ENCODE measurements at regions not wholly inside any gene's neighbourhood (a gene's known extent, or its start where the extent isn't known, plus 50 kb on each side); places are given as distances from the start of the nearest gene placed in this dataset.

- H3K4me3 ChIP-seq (ENCODE audit: low read depth, low read length), result no peak overlapping the region
- TF ChIP-seq CTCF (IDR thresholded peaks at IDR 0.05; ENCODE audit: borderline replicate concordance, insufficient read depth, low read depth, low read length), result peak; percentile 65; the same call in 1 of the 2 replicates
These were observed 563.6 kb upstream of the SEMA3D start for GRCh38 chr7:85750454-85750949.

GRCh38 chr7:85749696-85750453, 563.0 kb upstream of the SEMA3D start:
- H3K4me3 ChIP-seq (ENCODE audit: low read depth, low read length), result no peak overlapping the region
- TF ChIP-seq CTCF (IDR thresholded peaks at IDR 0.05; ENCODE audit: borderline replicate concordance, insufficient read depth, low read depth, low read length), result 0 out of 2 replicates have a peak, but pooled peaks have one; percentile 6

GRCh38 chr7:85748861-85749260, 562.0 kb upstream of the SEMA3D start:
- no peak overlapping the region for H3K4me3 ChIP-seq (ENCODE audit: low read depth, low read length)
- no peak for TF ChIP-seq CTCF (IDR thresholded peaks at IDR 0.05; ENCODE audit: borderline replicate concordance, insufficient read depth, low read depth, low read length)

GRCh38 chr7:85737426-85737825, 550.6 kb upstream of the SEMA3D start:
- no peak for TF ChIP-seq CTCF (IDR thresholded peaks at IDR 0.05; ENCODE audit: borderline replicate concordance, insufficient read depth, low read depth, low read length)
- H3K4me3 ChIP-seq (ENCODE audit: low read depth, low read length), result no peak overlapping the region

GRCh38 chr7:85736085-85736484, 549.2 kb upstream of the SEMA3D start:
- H3K4me3 ChIP-seq (ENCODE audit: low read depth, low read length), result no peak overlapping the region
- no peak for TF ChIP-seq CTCF (IDR thresholded peaks at IDR 0.05; ENCODE audit: borderline replicate concordance, insufficient read depth, low read depth, low read length)

- no peak for TF ChIP-seq CTCF (IDR thresholded peaks at IDR 0.05; ENCODE audit: borderline replicate concordance, insufficient read depth, low read depth, low read length)
- H3K4me3 ChIP-seq (ENCODE audit: low read depth, low read length), result no peak overlapping the region
These were observed 548.0 kb upstream of the SEMA3D start for GRCh38 chr7:85734823-85735222.

Measured in GM12875 (cell line).